GM23338 (cell line): ENCODE measurements at regions not wholly inside any gene's neighbourhood (a gene's known extent, or its start where the extent isn't known, plus 50 kb on each side); places are given as distances from the start of the nearest gene placed in this dataset.

Experiments used
- CTCF ChIP-seq, 2 experiments: fragments of 200-600 bp in 1 of 2; sonication (generic) in 1 of 2; conservative IDR thresholded peaks; 2 replicates each; pipeline versions ENCODE4 v1.5.1 to v1.6.1; 2016 to 2017; ENCODE audit warnings: antibody characterized with exemption in 2 of 2, low read depth in 2 of 2, mild to moderate bottlenecking in 2 of 2, moderate library complexity in 1 of 2
- EZH2 ChIP-seq: fragments of 200-600 bp; sonication (generic); IDR thresholded peaks from one replicate; pipeline ENCODE4 v1.8.0; 2017; ENCODE audit warnings: antibody characterized with exemption, mild to moderate bottlenecking, low read depth; ENCODE audit not compliant: unreplicated experiment
- REST ChIP-seq: IDR thresholded peaks from one replicate; pipeline ENCODE4 v1.6.1; 2018; ENCODE audit warnings: antibody characterized with exemption; ENCODE audit not compliant: unreplicated experiment

- TF ChIP-seq EZH2 = no peak
- TF ChIP-seq CTCF (conservative IDR thresholded peaks at IDR 0.05; ENCODE audit: low read depth in 2 of 2) = no peak
- TF ChIP-seq REST = no peak
These were observed 147.4 kb upstream of the ZRANB2 start for GRCh38 chr1:71228241-71228640.
